Liver (tissue), 7 donors: ENCODE measurements at regions not wholly inside any gene's neighbourhood (a gene's known extent, or its start where the extent isn't known, plus 50 kb on each side); places are given as distances from the start of the nearest gene placed in this dataset.

Source experiments
- DNase-seq: peaks from one replicate; pipeline ENCODE4 v3.0.0-alpha.2; 2017; ENCODE audit warnings: low spot score
- H3K27ac ChIP-seq, 2 donors: one replicate each; pipeline ENCODE4 v1.7.0; 2013; ENCODE audit warnings: inconsistent platforms in 2 of 2, low read length in 2 of 2, control low read depth in 1 of 2, low read depth in 1 of 2, mild to moderate bottlenecking in 1 of 2
- H3K27me3 ChIP-seq, 4 donors: one replicate each; pipeline versions ENCODE4 v1.6.1 to v1.7.0; 2013; ENCODE audit warnings: low read length in 3 of 4, inconsistent platforms in 1 of 4, mild to moderate bottlenecking in 1 of 4, moderate library complexity in 1 of 4; ENCODE audit not compliant: control insufficient read depth in 4 of 4, insufficient read depth in 4 of 4
- H3K36me3 ChIP-seq, 4 donors: one replicate each; pipeline versions ENCODE4 v1.6.1 to v1.7.0; 2013; ENCODE audit warnings: low read length in 3 of 4, mild to moderate bottlenecking in 3 of 4, low read depth in 1 of 4, moderate library complexity in 1 of 4; ENCODE audit not compliant: control insufficient read depth in 4 of 4, insufficient read depth in 3 of 4
- H3K4me1 ChIP-seq, 4 donors: one replicate each; pipeline versions ENCODE4 v1.6.1 to v1.7.0; 2013; ENCODE audit warnings: low read length in 3 of 4, mild to moderate bottlenecking in 3 of 4, moderate library complexity in 1 of 4; ENCODE audit not compliant: control insufficient read depth in 4 of 4, insufficient read depth in 4 of 4
- H3K4me3 ChIP-seq, 3 donors: one replicate each; pipeline versions ENCODE4 v1.6.1 to v1.7.0; 2013; ENCODE audit warnings: low read length in 3 of 3, control low read depth in 1 of 3, low read depth in 1 of 3, mild to moderate bottlenecking in 1 of 3
- H3K9ac ChIP-seq, 2 donors: one replicate each; pipeline ENCODE4 v1.7.0; 2013; ENCODE audit warnings: low read length in 2 of 2, mild to moderate bottlenecking in 2 of 2, moderate library complexity in 2 of 2, control low read depth in 1 of 2, low read depth in 1 of 2
- H3K9me3 ChIP-seq, 4 donors: one replicate each; pipeline versions ENCODE4 v1.6.1 to v1.7.0; 2013; ENCODE audit warnings: low read length in 3 of 4; ENCODE audit not compliant: control insufficient read depth in 4 of 4
- EGR1 ChIP-seq, 2 donors: IDR thresholded peaks; 2 replicates each; pipeline ENCODE4 v1.6.1; 2016 to 2018; ENCODE audit warnings: antibody characterized with exemption in 2 of 2, low read depth in 2 of 2
- FOXA1 ChIP-seq: IDR thresholded peaks from 2 replicates; pipeline ENCODE4 v1.6.1; 2016; ENCODE audit warnings: antibody characterized with exemption
- FOXA2 ChIP-seq: IDR thresholded peaks from 2 replicates; pipeline ENCODE4 v1.6.1; 2016; ENCODE audit warnings: antibody characterized with exemption
- GABPA ChIP-seq, 2 donors: IDR thresholded peaks in 1 of 2; conservative IDR thresholded peaks in 1 of 2; 2 replicates each; pipeline ENCODE4 v1.6.1; 2016; ENCODE audit warnings: antibody characterized with exemption in 2 of 2, mild to moderate bottlenecking in 1 of 2, moderate library complexity in 1 of 2
- HNF4A ChIP-seq, 2 donors: conservative IDR thresholded peaks; 2 replicates each; pipeline ENCODE4 v1.6.1; 2016; ENCODE audit warnings: antibody characterized with exemption in 2 of 2, mild to moderate bottlenecking in 2 of 2
- HNF4G ChIP-seq: IDR thresholded peaks from 2 replicates; pipeline ENCODE4 v1.6.1; 2016; ENCODE audit warnings: antibody characterized with exemption
- JUND ChIP-seq, 2 donors: IDR thresholded peaks; 2 replicates each; pipeline ENCODE4 v1.6.1; 2016; ENCODE audit warnings: antibody characterized with exemption in 2 of 2
- NR2F2 ChIP-seq: IDR thresholded peaks from 2 replicates; pipeline ENCODE4 v1.6.1; 2016; ENCODE audit warnings: antibody characterized with exemption
- RAD21 ChIP-seq, 2 donors: IDR thresholded peaks; 2 replicates each; pipeline ENCODE4 v1.6.1; 2016; ENCODE audit warnings: antibody characterized with exemption in 2 of 2, mild to moderate bottlenecking in 2 of 2
- RXRA ChIP-seq, 2 donors: IDR thresholded peaks; 2 replicates each; pipeline ENCODE4 v1.6.1; 2017 to 2018; ENCODE audit warnings: antibody characterized with exemption in 2 of 2, mild to moderate bottlenecking in 1 of 2
- SP1 ChIP-seq: IDR thresholded peaks from 2 replicates; pipeline ENCODE4 v1.6.1; 2018; ENCODE audit warnings: antibody characterized with exemption, mild to moderate bottlenecking
- TAF1 ChIP-seq: conservative IDR thresholded peaks from 2 replicates; pipeline ENCODE4 v1.6.1; 2016; ENCODE audit warnings: antibody characterized with exemption, mild to moderate bottlenecking
- YY1 ChIP-seq: IDR thresholded peaks from 2 replicates; pipeline ENCODE4 v1.6.1; 2016; ENCODE audit warnings: antibody characterized with exemption, mild to moderate bottlenecking
- WGBS: extraction: QIAGEN DNeasy Blood & Tissue Kit; methylation state at CpG from one replicate; pipeline ENCODE4 v1.1.7; 2013; 5-methylcytosine and 5-hydroxymethylcytosine counted together
- TF ChIP-seq, protein P1 (sequence below): IDR thresholded peaks from 2 replicates; pipeline ENCODE4 v1.6.1; 2016; ENCODE audit warnings: antibody characterized with exemption
- TF ChIP-seq, protein P2 (sequence below): IDR thresholded peaks from 2 replicates; pipeline ENCODE4 v1.6.1; 2016; ENCODE audit warnings: antibody characterized with exemption
- TF ChIP-seq, protein P3 (sequence below): IDR thresholded peaks from 2 replicates; pipeline ENCODE4 v1.6.1; 2016; ENCODE audit warnings: antibody characterized with exemption
- TF ChIP-seq, protein P4 (sequence below): IDR thresholded peaks from 2 replicates; pipeline ENCODE4 v1.6.1; 2016; ENCODE audit warnings: antibody characterized with exemption, mild to moderate bottlenecking
- donor health status: healthy.
- donor health status: healthy.
- donor health status: healthy.
- donor health status: healthy.

DNA sequence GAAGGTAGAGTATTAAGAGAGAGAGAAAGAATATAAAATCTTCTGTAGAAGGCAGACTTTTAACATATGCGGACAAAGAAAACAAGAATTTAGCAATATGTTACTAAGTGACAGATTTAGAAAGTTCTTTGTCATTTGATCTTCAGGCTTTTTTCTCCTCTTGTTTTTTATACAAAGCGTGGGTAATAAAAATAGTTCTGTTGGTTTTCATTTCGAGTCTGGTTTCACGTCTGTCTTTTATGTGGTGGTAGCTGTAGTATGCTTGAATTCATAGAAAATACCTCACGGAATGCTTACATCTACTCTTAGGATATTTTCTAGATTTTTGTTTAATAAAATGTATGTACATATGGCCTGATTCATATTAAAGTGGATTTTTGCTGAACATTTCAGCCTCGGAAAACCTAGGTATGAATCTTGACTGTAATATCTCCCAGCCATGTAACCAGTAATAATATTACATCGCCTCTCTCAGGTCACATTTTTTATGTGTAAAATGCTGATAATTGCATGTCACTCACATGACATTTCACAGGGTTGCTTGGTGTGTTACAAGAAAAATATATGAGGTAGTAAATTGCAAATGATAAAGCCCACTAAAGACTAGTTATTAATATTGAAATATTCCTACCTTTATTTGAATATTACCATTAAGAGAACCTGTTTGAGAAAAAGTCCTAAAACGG, 72.5 kb upstream of the TAF11L2 start:
- Histone ChIP-seq H3K9me3 (no peaks in the 10 kb centered on the region), H3K36me3 (no peaks in the 10 kb centered on the region), H3K4me1 (no peaks in the 10 kb centered on the region), H3K27ac (no peak overlapping the region), H3K27me3 (peaks cover 0 to 2% (median 0%) of the 10 kb centered on the region in 4 donors), H3K4me3 (no peak overlapping the region), H3K9ac (no peak overlapping the region)
- no peak for DNase-seq
- TF ChIP-seq, protein P1, sequence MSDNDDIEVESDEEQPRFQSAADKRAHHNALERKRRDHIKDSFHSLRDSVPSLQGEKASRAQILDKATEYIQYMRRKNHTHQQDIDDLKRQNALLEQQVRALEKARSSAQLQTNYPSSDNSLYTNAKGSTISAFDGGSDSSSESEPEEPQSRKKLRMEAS: no peak
- TF ChIP-seq NR2F2 (no peak), RXRA (IDR thresholded peaks at IDR 0.05) (no peak)
- TF ChIP-seq, protein P2, sequence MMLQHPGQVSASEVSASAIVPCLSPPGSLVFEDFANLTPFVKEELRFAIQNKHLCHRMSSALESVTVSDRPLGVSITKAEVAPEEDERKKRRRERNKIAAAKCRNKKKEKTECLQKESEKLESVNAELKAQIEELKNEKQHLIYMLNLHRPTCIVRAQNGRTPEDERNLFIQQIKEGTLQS: no peak
- TF ChIP-seq, protein P3, sequence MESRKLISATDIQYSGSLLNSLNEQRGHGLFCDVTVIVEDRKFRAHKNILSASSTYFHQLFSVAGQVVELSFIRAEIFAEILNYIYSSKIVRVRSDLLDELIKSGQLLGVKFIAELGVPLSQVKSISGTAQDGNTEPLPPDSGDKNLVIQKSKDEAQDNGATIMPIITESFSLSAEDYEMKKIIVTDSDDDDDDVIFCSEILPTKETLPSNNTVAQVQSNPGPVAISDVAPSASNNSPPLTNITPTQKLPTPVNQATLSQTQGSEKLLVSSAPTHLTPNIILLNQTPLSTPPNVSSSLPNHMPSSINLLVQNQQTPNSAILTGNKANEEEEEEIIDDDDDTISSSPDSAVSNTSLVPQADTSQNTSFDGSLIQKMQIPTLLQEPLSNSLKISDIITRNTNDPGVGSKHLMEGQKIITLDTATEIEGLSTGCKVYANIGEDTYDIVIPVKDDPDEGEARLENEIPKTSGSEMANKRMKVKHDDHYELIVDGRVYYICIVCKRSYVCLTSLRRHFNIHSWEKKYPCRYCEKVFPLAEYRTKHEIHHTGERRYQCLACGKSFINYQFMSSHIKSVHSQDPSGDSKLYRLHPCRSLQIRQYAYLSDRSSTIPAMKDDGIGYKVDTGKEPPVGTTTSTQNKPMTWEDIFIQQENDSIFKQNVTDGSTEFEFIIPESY: no peak
- WGBS: 75% methylated on average over 8 of the region's 8 CpGs

DNA sequence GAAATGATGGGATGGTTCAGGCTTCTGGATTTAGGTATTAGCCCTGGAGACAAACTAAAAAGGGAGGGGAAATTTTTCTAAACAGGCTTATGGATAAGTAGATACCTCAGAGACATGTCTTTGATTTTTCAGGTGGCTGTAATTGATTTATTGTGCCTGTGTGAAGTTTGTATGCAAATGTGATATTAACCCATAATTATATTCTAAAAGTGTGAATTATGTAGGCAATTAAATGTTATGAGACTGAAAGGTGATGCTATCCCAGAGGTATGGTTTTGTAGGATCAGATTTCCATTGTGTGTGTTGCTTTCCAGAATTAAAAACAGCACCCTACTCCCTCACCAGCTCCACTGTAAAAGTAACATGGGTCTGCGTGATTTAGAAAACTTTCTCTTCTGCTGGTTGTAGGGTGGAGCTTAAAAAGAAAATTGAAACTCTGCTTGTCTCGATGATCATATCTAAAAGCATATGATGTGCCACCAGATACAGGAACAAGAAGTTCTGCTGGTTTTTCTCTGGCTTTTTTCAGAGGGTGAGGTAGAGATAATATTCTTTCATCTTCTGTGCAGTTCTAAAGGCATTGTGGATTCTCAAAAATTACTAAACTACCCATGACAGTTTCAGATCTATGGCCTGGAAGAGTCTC, 71.8 kb upstream of the TAF11L2 start:
- Histone ChIP-seq H3K9me3 (no peaks in the 10 kb centered on the region), H3K4me1 (no peaks in the 10 kb centered on the region), H3K27me3 (peaks cover 0 to 2% (median 0%) of the 10 kb centered on the region in 4 donors), H3K9ac (no peak overlapping the region), H3K27ac (no peak overlapping the region), H3K36me3 (no peaks in the 10 kb centered on the region), H3K4me3 (no peak overlapping the region)
- 67% methylated on average over 2 of the region's 2 CpGs for WGBS
- TF ChIP-seq HNF4A (conservative IDR thresholded peaks at IDR 0.05) (no peak), FOXA1 (no peak), JUND (IDR thresholded peaks at IDR 0.05) (no peak), GABPA (IDR thresholded peaks at IDR 0.05 in 1 of 2, conservative IDR thresholded peaks at IDR 0.05 in 1 of 2) (no peak), TAF1 (no peak), FOXA2 (no peak), SP1 (no peak), RXRA (IDR thresholded peaks at IDR 0.05) (no peak), NR2F2 (no peak), HNF4G (no peak), RAD21 (IDR thresholded peaks at IDR 0.05) (no peak), EGR1 (IDR thresholded peaks at IDR 0.05; ENCODE audit: low read depth in 2 of 2) (no peak), YY1 (no peak)
- TF ChIP-seq, protein P2: no peak
- TF ChIP-seq, protein P3: no peak
- TF ChIP-seq, protein P1: no peak
- TF ChIP-seq, protein P4, sequence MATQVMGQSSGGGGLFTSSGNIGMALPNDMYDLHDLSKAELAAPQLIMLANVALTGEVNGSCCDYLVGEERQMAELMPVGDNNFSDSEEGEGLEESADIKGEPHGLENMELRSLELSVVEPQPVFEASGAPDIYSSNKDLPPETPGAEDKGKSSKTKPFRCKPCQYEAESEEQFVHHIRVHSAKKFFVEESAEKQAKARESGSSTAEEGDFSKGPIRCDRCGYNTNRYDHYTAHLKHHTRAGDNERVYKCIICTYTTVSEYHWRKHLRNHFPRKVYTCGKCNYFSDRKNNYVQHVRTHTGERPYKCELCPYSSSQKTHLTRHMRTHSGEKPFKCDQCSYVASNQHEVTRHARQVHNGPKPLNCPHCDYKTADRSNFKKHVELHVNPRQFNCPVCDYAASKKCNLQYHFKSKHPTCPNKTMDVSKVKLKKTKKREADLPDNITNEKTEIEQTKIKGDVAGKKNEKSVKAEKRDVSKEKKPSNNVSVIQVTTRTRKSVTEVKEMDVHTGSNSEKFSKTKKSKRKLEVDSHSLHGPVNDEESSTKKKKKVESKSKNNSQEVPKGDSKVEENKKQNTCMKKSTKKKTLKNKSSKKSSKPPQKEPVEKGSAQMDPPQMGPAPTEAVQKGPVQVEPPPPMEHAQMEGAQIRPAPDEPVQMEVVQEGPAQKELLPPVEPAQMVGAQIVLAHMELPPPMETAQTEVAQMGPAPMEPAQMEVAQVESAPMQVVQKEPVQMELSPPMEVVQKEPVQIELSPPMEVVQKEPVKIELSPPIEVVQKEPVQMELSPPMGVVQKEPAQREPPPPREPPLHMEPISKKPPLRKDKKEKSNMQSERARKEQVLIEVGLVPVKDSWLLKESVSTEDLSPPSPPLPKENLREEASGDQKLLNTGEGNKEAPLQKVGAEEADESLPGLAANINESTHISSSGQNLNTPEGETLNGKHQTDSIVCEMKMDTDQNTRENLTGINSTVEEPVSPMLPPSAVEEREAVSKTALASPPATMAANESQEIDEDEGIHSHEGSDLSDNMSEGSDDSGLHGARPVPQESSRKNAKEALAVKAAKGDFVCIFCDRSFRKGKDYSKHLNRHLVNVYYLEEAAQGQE: no peak
- DNase-seq: no peak
